Suppressor macrophage treated with lipopolysaccharide for 1 hour (primary cell): ENCODE measurements at regions not wholly inside any gene's neighbourhood (a gene's known extent, or its start where the extent isn't known, plus 50 kb on each side); places are given as distances from the start of the nearest gene placed in this dataset.

Experiments
- DNase-seq, 3 donors: peaks; one replicate each; pipeline ENCODE4 v3.0.0-alpha.2; 2020 to 2022

- DNase-seq = no peak
Measured at GRCh38 chr11:122398851-122399250, 256.7 kb upstream of the UBASH3B start.

GRCh38 chr11:122398167-122398566, 257.4 kb upstream of the UBASH3B start:
- no peak for DNase-seq

- DNase-seq = no peak
Measured at GRCh38 chr11:122395282-122395681, 260.2 kb upstream of the UBASH3B start.

GRCh38 chr11:122394313-122394712, 261.2 kb upstream of the UBASH3B start:
- no peak for DNase-seq

GRCh38 chr11:122393209-122393860, 262.2 kb upstream of the UBASH3B start:
- DNase-seq = peak in 1 of 3 donors; percentile 25

DNA sequence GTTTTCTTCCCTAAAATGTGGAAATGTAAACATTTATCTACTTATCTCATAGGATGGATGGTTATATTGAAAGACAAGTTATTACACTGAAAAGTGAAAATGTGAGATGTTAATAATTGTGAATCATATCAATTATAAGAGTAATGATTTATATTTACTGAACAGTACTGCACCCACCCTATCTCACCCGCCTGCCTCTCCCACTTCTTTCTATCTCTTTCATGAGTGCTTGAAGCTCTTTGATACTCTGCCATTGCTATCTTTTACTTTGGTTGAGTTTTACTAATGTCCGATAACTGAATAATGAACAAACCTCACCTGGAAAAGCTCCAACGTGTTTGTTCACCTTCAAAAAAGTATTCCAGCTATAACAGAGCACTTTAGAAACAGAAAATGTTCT, 263.0 kb upstream of the UBASH3B start:
- no peak for DNase-seq

GRCh38 chr11:122391049-122391448, 264.5 kb upstream of the UBASH3B start:
- DNase-seq = no peak

- peak in 1 of 3 donors; percentile 3 for DNase-seq
Measured at GRCh38 chr11:122383186-122383585, 267.2 kb upstream of the BLID start.

DNA sequence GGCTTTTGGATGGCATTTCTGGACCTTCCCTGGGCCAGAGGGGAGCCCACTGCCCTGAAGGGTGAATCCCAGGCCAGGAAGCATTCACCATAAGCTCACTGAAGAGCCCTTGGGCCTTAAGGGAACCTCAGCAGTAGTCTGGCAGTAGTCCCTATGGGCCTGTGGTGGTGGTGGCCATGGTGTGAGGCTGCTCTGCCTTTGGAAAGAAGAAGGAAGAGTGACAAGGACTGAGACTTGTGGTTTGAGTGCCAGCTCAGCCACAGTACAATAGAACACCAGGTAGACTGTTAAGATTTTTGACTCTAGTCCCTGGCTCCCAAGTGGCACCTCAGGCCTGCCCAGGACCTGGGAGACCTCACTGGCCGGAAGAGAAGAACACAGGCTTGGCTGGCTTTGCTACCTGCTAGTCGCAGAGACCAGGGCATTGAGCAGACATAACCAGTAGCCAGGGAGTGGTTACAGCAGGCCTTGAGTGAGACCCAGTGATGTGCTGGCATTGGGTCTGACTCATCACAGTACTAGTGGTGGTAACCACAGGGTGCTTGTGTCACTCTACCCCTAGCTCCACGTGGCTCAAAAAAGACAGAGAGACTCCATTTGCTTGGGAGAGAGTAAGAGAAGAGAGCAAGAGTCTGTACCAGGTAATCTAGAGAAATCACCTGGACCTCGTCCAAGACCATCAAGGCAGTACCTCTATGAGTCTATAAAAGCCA, 259.8 kb upstream of the BLID start:
- DNase-seq = peak in 1 of 3 donors; percentile 16

DNA sequence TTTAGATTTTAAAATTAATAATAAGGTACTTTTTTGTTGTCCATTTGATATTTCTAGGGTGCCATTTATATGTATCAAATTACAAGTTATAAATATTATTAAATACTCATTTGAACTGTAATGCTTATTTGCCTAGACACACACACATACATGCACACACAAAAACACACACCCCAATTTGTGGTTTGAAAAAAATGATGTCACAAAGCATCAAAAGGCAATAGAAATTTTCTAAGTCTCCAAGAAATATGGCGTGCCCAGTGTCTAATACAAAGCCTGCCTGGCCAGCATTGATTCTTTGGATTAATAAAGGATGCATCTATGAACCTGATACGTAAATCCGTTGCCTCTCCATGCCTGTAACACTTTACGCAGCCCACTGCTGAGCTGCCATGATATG, 252.8 kb upstream of the BLID start:
- DNase-seq = no peak

- DNase-seq = no peak
Measured at GRCh38 chr11:122367809-122368231, 251.8 kb upstream of the BLID start.

DNA sequence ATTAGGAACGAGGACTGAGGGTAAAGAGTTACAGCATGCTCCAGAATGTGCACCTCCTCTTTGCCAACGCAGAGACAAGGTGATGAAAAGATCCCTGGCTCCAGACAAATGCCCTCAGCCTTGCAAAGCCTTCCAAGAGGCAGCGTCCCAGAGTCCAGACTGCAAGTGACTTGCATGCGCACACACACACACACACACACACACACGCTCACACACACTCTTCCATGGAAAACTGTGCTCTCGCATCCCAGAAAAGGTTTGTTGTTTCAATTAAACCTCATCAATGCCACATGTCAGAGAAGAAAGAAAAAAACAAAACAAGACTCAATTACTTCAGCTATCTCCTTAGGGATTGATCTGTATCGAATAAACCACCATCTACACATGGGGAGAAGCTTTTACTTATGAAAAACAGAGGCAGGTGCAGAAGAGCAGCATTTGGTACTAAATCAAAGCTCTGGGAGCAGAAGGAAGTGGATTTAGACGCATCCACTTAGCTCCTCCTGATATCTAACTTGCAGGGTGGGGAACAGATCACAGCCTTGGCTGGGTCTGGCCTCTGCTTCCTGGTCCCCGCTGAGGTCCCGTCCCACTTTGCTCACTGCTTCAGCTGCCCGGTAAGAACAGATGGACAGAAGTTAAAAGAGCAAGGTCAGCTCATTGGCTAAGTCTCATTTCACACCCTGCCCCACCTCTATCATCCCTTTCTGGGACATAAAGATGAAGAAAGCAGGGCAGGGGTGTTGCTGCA, 249.8 kb upstream of the BLID start:
- DNase-seq = no peak

GRCh38 chr11:122363296-122363695, 247.3 kb upstream of the BLID start:
- peak in 2 of 3 donors; percentile 8 to 12 for DNase-seq

DNA sequence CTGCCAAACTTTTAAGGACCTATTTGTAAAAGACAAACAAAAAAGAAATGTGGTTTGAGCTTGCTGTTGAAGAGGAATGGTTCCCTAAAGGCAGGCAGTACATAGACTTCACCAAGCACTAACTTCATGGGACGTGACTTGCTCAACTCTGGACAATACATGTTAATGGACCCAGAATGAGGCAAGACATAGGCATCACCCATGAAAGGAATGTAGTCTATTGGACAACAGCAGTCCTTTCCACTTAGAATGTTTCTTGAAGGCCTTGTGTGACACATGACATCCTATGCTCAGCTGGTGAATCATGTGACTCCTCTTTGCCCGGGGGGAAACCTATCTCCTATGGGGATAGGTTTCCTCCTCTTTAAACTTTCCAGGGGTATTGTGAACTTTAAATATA, 246.4 kb upstream of the BLID start:
- peak in 1 of 3 donors; percentile 14 for DNase-seq

GRCh38 chr11:122360875-122361274, 244.9 kb upstream of the BLID start:
- DNase-seq = peak in 2 of 3 donors; percentile 33

GRCh38 chr11:122359081-122359571, 243.1 kb upstream of the BLID start:
- no peak for DNase-seq

GRCh38 chr11:122358292-122358691, 242.3 kb upstream of the BLID start:
- no peak for DNase-seq

DNA sequence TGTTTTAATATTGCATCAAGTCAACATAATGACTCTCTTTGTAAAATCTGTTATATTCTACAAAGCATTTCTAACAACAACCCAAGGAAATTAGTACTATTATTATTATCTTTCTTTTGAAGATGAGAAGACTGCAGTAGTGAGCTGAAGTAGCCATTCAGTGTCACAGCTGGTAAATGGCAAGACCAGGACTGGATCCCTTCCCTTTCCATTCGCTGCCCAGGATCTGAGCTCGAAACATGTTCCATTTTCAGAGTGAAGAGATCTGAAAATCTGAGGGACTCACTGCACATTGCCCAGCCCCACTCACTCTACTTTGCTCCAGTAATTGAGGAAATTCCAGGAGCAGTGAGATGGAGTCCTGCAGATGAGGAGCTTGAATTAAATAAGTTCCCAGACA, 240.0 kb upstream of the BLID start:
- DNase-seq = no peak

DNA sequence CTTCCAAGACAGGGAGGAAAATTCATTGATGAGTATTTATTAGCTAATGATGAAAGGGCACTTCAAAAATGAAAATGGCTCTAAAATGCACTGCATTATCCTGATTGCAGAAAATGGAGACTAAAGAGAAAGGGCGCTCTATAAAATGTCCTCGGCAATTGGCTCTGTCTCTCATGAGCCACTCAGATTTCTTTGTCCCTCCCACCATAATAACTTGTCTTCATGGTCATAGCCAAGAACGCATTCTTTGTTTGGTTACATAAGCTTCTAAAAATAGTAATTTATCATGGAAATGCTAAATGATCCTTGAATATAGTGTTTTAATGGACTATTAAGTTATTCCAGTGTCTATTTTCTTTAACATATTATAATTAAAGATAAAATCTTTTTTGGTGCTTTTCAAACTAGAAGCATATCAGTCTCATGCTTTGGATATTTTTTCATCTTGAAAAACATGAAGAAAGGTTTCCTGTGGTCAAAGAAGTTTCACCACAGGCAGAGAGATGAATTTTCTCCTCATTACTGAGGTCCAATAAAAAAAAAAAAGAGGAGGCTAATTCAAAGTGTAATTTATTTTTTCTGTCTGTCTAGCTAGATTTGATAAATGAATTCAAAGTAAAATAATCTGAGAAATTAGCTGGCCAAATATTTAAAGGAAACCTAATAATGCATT, 238.1 kb upstream of the BLID start:
- DNase-seq = no peak

DNA sequence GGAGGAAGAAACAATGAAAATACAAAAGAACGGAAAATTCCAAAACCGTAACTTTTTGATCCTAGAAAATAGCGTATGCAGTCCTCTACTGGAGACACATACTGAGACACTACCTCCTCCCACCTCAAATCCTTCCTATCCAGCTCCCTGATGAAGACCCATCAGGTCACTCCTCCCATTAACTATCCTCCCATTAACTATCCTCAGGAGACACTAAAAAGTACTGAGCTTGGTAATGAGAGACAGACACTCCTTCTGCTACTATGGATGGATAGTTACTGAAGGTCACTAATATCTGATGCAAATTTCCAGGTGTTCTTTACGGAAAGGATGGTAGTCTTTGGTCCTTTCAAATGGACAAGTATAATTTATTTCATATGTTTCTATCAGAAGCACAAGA, 237.5 kb upstream of the BLID start:
- DNase-seq = no peak

DNA sequence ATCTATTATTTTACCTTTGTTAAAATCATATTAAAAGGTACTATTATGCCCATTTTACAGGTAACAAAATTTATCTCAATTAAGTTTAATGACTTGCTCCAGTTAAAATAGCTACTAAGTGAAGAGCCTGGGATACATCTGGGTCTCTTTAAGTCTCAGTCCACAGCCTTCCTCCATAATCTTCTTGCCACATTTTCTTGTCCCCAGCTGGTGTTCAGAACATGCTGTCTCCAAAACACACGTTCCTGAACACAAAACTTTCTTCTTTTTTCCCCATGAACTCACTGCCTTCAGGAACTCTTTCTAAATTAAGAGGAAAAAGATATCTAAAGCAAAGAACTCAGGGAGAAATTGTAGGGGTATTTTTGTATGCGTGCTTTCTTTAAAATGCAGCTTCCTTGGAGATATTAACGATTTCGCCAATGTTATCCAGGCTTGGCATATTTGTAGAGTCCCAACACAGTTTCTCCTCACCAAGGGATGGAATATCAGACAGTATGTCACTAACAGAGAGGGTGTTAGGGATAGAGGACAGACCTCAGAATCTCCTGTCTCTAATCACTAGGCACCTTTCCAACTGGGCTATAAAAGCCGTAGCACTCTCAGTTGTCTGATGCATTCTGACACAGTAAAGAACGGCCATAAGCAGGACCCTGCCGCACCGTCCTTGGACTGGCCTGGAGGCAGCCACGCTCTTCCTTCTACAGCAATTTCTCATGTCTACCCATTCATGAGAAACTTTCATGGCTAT, 232.8 kb upstream of the BLID start:
- DNase-seq = no peak

DNA sequence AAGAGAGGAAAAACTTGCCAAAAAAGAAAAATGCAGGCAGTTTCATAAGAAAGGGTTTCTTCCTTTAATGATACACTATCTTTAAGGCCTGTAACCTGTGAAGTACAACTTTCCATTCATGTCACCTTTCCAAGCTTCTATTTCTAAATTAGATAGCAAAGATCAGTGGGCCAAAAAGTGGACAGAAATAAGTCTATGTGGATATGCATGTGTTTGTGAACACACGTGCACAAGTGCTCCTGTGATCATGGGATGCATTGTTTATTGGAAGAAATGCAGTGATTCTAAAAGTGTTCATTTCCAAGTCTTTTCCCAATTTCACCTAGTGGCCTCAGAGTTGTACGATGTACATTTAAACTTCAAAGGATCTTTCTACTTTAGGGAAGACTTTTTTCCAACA, 230.0 kb upstream of the BLID start:
- no peak for DNase-seq
